SK-N-SH (cell line): ENCODE measurements at regions not wholly inside any gene's neighbourhood (a gene's known extent, or its start where the extent isn't known, plus 50 kb on each side); places are given as distances from the start of the nearest gene placed in this dataset.

ENCODE experiments used
- CTCF ChIA-PET: fragments of 300-600, 350-600 bp; formaldehyde crosslinking; extraction: SDS; loops from one replicate; lab custom pipeline; 2021; lab: Yijun Ruan, JAX
- POLR2A ChIA-PET: fragments of 350-600 bp; sonication (Branson Sonifier 250); formaldehyde crosslinking; extraction: SDS; loops from one replicate; lab custom pipeline; 2020; ENCODE audit warnings: antibody characterized with exemption, inconsistent platforms; lab: Yijun Ruan, JAX
- DNase-seq: peaks from one replicate; pipeline ENCODE4 v3.0.0; 2012
- H2AFZ ChIP-seq: fragments of 200-600 bp; sonication (generic); 2 replicates; pipeline ENCODE4 v1.8.1; 2016; ENCODE audit warnings: antibody characterized with exemption, mild to moderate bottlenecking, low read depth
- H3F3A ChIP-seq: fragments of 200-600 bp; sonication (generic); replicated peaks from 2 replicates; pipeline ENCODE3; 2016; ENCODE audit warnings: antibody characterized with exemption, mild to moderate bottlenecking; ENCODE audit not compliant: insufficient read depth
- H3K27ac ChIP-seq, 2 experiments: fragments of 200-500 bp in 1 of 2; fragments of 200-600 bp in 1 of 2; sonication (Bioruptor generic) in 1 of 2; sonication (generic), shearing (Covaris generic) in 1 of 2; 2 replicates each; pipeline versions ENCODE4 v1.5.1 to v1.6.1; 2014 to 2016; ENCODE audit warnings: low read depth in 2 of 2, inconsistent platforms in 1 of 2, low read length in 1 of 2, mild to moderate bottlenecking in 1 of 2, mixed read lengths in 1 of 2
- H3K27me3 ChIP-seq: fragments of 200-600 bp; sonication (generic), shearing (Covaris generic); 2 replicates; pipeline ENCODE4 v1.6.1; 2016; ENCODE audit warnings: mixed run types; ENCODE audit not compliant: insufficient read depth
- H3K36me3 ChIP-seq, 2 experiments: fragments of 200-500 bp in 1 of 2; fragments of 200-600 bp in 1 of 2; sonication (Bioruptor generic) in 1 of 2; sonication (generic) in 1 of 2; replicated peaks in 1 of 2; 2 replicates each; pipeline versions ENCODE3 to v1.5.1; 2014 to 2016; ENCODE audit warnings: low read length in 1 of 2, mild to moderate bottlenecking in 1 of 2; ENCODE audit not compliant: insufficient read depth in 2 of 2, control insufficient read depth in 1 of 2
- H3K4me1 ChIP-seq, 2 experiments: fragments of 200-500 bp in 1 of 2; fragments of 200-600 bp in 1 of 2; sonication (Bioruptor generic) in 1 of 2; sonication (generic), shearing (Covaris generic) in 1 of 2; 2 replicates each; pipeline versions ENCODE4 v1.5.1 to v1.6.1; 2014 to 2016; ENCODE audit warnings: low read depth in 1 of 2, low read length in 1 of 2, mixed run types in 1 of 2; ENCODE audit not compliant: insufficient read depth in 2 of 2, control insufficient read depth in 1 of 2
- H3K4me2 ChIP-seq: fragments of 200-600 bp; sonication (generic), shearing (Covaris generic); 2 replicates; pipeline ENCODE4 v1.6.1; 2017; ENCODE audit warnings: mixed run types
- H3K4me3 ChIP-seq, 2 experiments: fragments of 200-500 bp in 1 of 2; fragments of 200-600 bp in 1 of 2; sonication (Bioruptor generic) in 1 of 2; sonication (generic), shearing (Covaris generic) in 1 of 2; 2 replicates each; pipeline versions ENCODE4 v1.5.1 to v1.8.1; 2014 to 2016; ENCODE audit warnings: low read depth in 2 of 2, inconsistent platforms in 1 of 2, low read length in 1 of 2, mild to moderate bottlenecking in 1 of 2, mixed read lengths in 1 of 2, moderate library complexity in 1 of 2
- H3K79me2 ChIP-seq: fragments of 200-600 bp; sonication (generic); 2 replicates; pipeline ENCODE4 v1.8.1; 2017; ENCODE audit warnings: mild to moderate bottlenecking; ENCODE audit not compliant: insufficient read depth
- H3K9ac ChIP-seq: fragments of 200-600 bp; sonication (generic); 2 replicates; pipeline ENCODE4 v1.6.1; 2017; ENCODE audit warnings: mixed run types
- H3K9me2 ChIP-seq: fragments of 200-600 bp; sonication (generic); 2 replicates; pipeline ENCODE4 v1.6.1; 2017; ENCODE audit warnings: mixed run types
- H3K9me3 ChIP-seq: fragments of 200-600 bp; sonication (generic); 2 replicates; pipeline ENCODE4 v1.6.1; 2017; ENCODE audit warnings: mixed run types, mild to moderate bottlenecking, moderate library complexity
- H4K20me1 ChIP-seq: fragments of 200-600 bp; sonication (generic); 2 replicates; pipeline ENCODE4 v1.6.1; 2017; ENCODE audit warnings: mild to moderate bottlenecking, mixed run types; ENCODE audit not compliant: insufficient read depth
- CHD2 ChIP-seq: fragments of 150-350 bp; IDR thresholded peaks from 2 replicates; pipeline ENCODE4 v1.6.1; 2018; ENCODE audit warnings: low read length; ENCODE audit not compliant: partially characterized antibody
- CTCF ChIP-seq: fragments of 200-600 bp; sonication (generic); IDR thresholded peaks from 2 replicates; pipeline ENCODE4 v1.6.1; 2017; ENCODE audit warnings: antibody characterized with exemption, mild to moderate bottlenecking, moderate library complexity
- EP300 ChIP-seq, 2 experiments: IDR thresholded peaks; 2 replicates each; pipeline versions ENCODE4 v1.4.0 to v1.6.1; 2012; ENCODE audit warnings: borderline replicate concordance in 1 of 2, low read depth in 1 of 2, low read length in 1 of 2
- FOSL2 ChIP-seq: IDR thresholded peaks from 2 replicates; pipeline ENCODE4 v1.4.0; 2012; ENCODE audit warnings: low read depth, mild to moderate bottlenecking, moderate library complexity, borderline replicate concordance
- FOXJ3 ChIP-seq: sonication (generic); formaldehyde crosslinking; IDR thresholded peaks from 2 replicates; pipeline ENCODE4 v1.5.1; 2020; ENCODE audit warnings: mild to moderate bottlenecking, missing genetic modification reagents
- FOXM1 ChIP-seq: IDR thresholded peaks from 2 replicates; pipeline ENCODE4 v1.4.0; 2012; ENCODE audit warnings: low read depth, mild to moderate bottlenecking
- GABPA ChIP-seq: IDR thresholded peaks from 2 replicates; pipeline ENCODE4 v1.4.0; 2012; ENCODE audit warnings: low read depth, mild to moderate bottlenecking
- GATA2 ChIP-seq: sonication (generic); formaldehyde crosslinking; IDR thresholded peaks from 2 replicates; pipeline ENCODE4 v1.5.0; 2020; ENCODE audit warnings: mild to moderate bottlenecking, missing genetic modification reagents
- IRF3 ChIP-seq: fragments of 150-350 bp; IDR thresholded peaks from 2 replicates; pipeline ENCODE4 v1.6.1; 2016; ENCODE audit warnings: mild to moderate bottlenecking, low read depth, low read length
- MAX ChIP-seq: IDR thresholded peaks from 2 replicates; pipeline ENCODE4 v1.4.0; 2012; ENCODE audit warnings: low read depth
- MEF2A ChIP-seq: IDR thresholded peaks from 2 replicates; pipeline ENCODE4 v1.4.0; 2012; ENCODE audit warnings: low read depth, borderline replicate concordance
- PBX3 ChIP-seq: IDR thresholded peaks from 2 replicates; pipeline ENCODE4; 2012
- POLR2AphosphoS5 ChIP-seq: IDR thresholded peaks from 2 replicates; pipeline ENCODE4 v1.6.1; 2012; ENCODE audit warnings: low read depth, low read length
- RFX5 ChIP-seq: IDR thresholded peaks from 2 replicates; pipeline ENCODE4 v1.6.1; 2012; ENCODE audit warnings: mild to moderate bottlenecking, improper control_type of control experiment, low read length
- RXRA ChIP-seq: IDR thresholded peaks from 2 replicates; pipeline ENCODE4 v1.4.0; 2012; ENCODE audit warnings: low read depth, mild to moderate bottlenecking, borderline replicate concordance
- SIN3A ChIP-seq: IDR thresholded peaks from 2 replicates; pipeline ENCODE4 v1.6.1; 2012; ENCODE audit warnings: low read depth, mild to moderate bottlenecking, low read length, moderate library complexity, borderline replicate concordance
- TAF1 ChIP-seq: IDR thresholded peaks from 2 replicates; pipeline ENCODE4 v1.6.1; 2012; ENCODE audit warnings: low read depth, mild to moderate bottlenecking, low read length, moderate library complexity, borderline replicate concordance
- USF1 ChIP-seq: IDR thresholded peaks from 2 replicates; pipeline ENCODE4 v1.4.0; 2012; ENCODE audit warnings: low read depth, borderline replicate concordance
- USF2 ChIP-seq: fragments of 150-350 bp; IDR thresholded peaks from 2 replicates; pipeline ENCODE4 v1.6.1; 2017; ENCODE audit warnings: antibody characterized with exemption, low read length, low read depth, borderline replicate concordance
- ZBTB33 ChIP-seq: IDR thresholded peaks from 2 replicates; pipeline ENCODE4 v1.4.0; 2012; ENCODE audit warnings: low read depth, borderline replicate concordance
- WGBS: methylation state at CpG from one replicate; pipeline ENCODE4 v1.1.6; 2017; ENCODE audit warnings: low lambda C conversion rate; 5-methylcytosine and 5-hydroxymethylcytosine counted together

- 5% methylated on average over 1 of the region's 1 CpG for WGBS
- no peaks in the 10 kb centered on the region for H3K27me3 ChIP-seq
- peaks cover 0 to 7% of the 10 kb centered on the region in 2 experiments; a peak in 1 of 4 replicates for H3K4me1 ChIP-seq
- no peaks in the 10 kb centered on the region for H3K79me2 ChIP-seq
- H3K9ac ChIP-seq = no peak overlapping the region
- DNase-seq = no peak
- H3K4me3 ChIP-seq = no peak overlapping the region
- H3K4me2 ChIP-seq = no peak overlapping the region
- no peak overlapping the region for H3K27ac ChIP-seq
- H3F3A ChIP-seq = peaks cover 4% of the 10 kb centered on the region
- H3K9me2 ChIP-seq = no peaks in the 10 kb centered on the region
- TF ChIP-seq MAX (no peak), FOXJ3 (CRISPR knock-in tag) (no peak), CHD2 (no peak), GABPA (no peak), IRF3 (no peak), PBX3 (no peak), GATA2 (no peak), POLR2AphosphoS5 (no peak), TAF1 (no peak), ZBTB33 (no peak), MEF2A (no peak), EP300 (IDR thresholded peaks at IDR 0.05; ENCODE audit: borderline replicate concordance in 1 of 2, low read depth in 1 of 2, low read length in 1 of 2) (no peak), FOSL2 (no peak), USF1 (no peak), RFX5 (no peak), USF2 (no peak), FOXM1 (no peak), RXRA (no peak), CTCF (no peak), SIN3A (no peak)
- CTCF ChIA-PET = no interaction called here
- no peaks in the 10 kb centered on the region for H3K36me3 ChIP-seq
- H3K9me3 ChIP-seq = no peaks in the 10 kb centered on the region
- H2AFZ ChIP-seq = no peak overlapping the region
- POLR2A ChIA-PET = no interaction called here
- no peaks in the 10 kb centered on the region for H4K20me1 ChIP-seq
Measured at GRCh38 chr2:226405465-226405864, 394.2 kb downstream of the IRS1 start.
